Liver (tissue), 8 donors: ENCODE measurements at regions not wholly inside any gene's neighbourhood (a gene's known extent, or its start where the extent isn't known, plus 50 kb on each side); places are given as distances from the start of the nearest gene placed in this dataset.

ENCODE experiments used
- DNase-seq: peaks from one replicate; pipeline ENCODE4 v3.0.0-alpha.2; 2017; ENCODE audit warnings: low spot score
- H3K27ac ChIP-seq, 2 donors: one replicate each; pipeline ENCODE4 v1.7.0; 2013; ENCODE audit warnings: inconsistent platforms in 2 of 2, low read length in 2 of 2, control low read depth in 1 of 2, low read depth in 1 of 2, mild to moderate bottlenecking in 1 of 2
- H3K27me3 ChIP-seq, 4 donors: one replicate each; pipeline versions ENCODE4 v1.6.1 to v1.7.0; 2013; ENCODE audit warnings: low read length in 3 of 4, inconsistent platforms in 1 of 4, mild to moderate bottlenecking in 1 of 4, moderate library complexity in 1 of 4; ENCODE audit not compliant: control insufficient read depth in 4 of 4, insufficient read depth in 4 of 4
- H3K36me3 ChIP-seq, 4 donors: one replicate each; pipeline versions ENCODE4 v1.6.1 to v1.7.0; 2013; ENCODE audit warnings: low read length in 3 of 4, mild to moderate bottlenecking in 3 of 4, low read depth in 1 of 4, moderate library complexity in 1 of 4; ENCODE audit not compliant: control insufficient read depth in 4 of 4, insufficient read depth in 3 of 4
- H3K4me1 ChIP-seq, 4 donors: one replicate each; pipeline versions ENCODE4 v1.6.1 to v1.7.0; 2013; ENCODE audit warnings: low read length in 3 of 4, mild to moderate bottlenecking in 3 of 4, moderate library complexity in 1 of 4; ENCODE audit not compliant: control insufficient read depth in 4 of 4, insufficient read depth in 4 of 4
- H3K4me3 ChIP-seq, 3 donors: one replicate each; pipeline versions ENCODE4 v1.6.1 to v1.7.0; 2013; ENCODE audit warnings: low read length in 3 of 3, control low read depth in 1 of 3, low read depth in 1 of 3, mild to moderate bottlenecking in 1 of 3
- H3K9ac ChIP-seq, 2 donors: one replicate each; pipeline ENCODE4 v1.7.0; 2013; ENCODE audit warnings: low read length in 2 of 2, mild to moderate bottlenecking in 2 of 2, moderate library complexity in 2 of 2, control low read depth in 1 of 2, low read depth in 1 of 2
- H3K9me3 ChIP-seq, 4 donors: one replicate each; pipeline versions ENCODE4 v1.6.1 to v1.7.0; 2013; ENCODE audit warnings: low read length in 3 of 4; ENCODE audit not compliant: control insufficient read depth in 4 of 4
- CTCF ChIP-seq: fragments of 150-350 bp; IDR thresholded peaks from 2 replicates; pipeline ENCODE4 v1.5.1; 2017; ENCODE audit warnings: improper control_type of control experiment, low read depth, low read length; ENCODE audit not compliant: missing input control
- FOXA1 ChIP-seq: IDR thresholded peaks from 2 replicates; pipeline ENCODE4 v1.6.1; 2016; ENCODE audit warnings: antibody characterized with exemption
- HNF4G ChIP-seq: IDR thresholded peaks from 2 replicates; pipeline ENCODE4 v1.6.1; 2016; ENCODE audit warnings: antibody characterized with exemption
- NR2F2 ChIP-seq: IDR thresholded peaks from 2 replicates; pipeline ENCODE4 v1.6.1; 2016; ENCODE audit warnings: antibody characterized with exemption
- TAF1 ChIP-seq: conservative IDR thresholded peaks from 2 replicates; pipeline ENCODE4 v1.6.1; 2016; ENCODE audit warnings: antibody characterized with exemption, mild to moderate bottlenecking
- YY1 ChIP-seq: IDR thresholded peaks from 2 replicates; pipeline ENCODE4 v1.6.1; 2016; ENCODE audit warnings: antibody characterized with exemption, mild to moderate bottlenecking
- WGBS: extraction: QIAGEN DNeasy Blood & Tissue Kit; methylation state at CpG from one replicate; pipeline ENCODE4 v1.1.7; 2013; 5-methylcytosine and 5-hydroxymethylcytosine counted together
- TF ChIP-seq, protein P1 (sequence below): IDR thresholded peaks from 2 replicates; pipeline ENCODE4 v1.6.1; 2016; ENCODE audit warnings: antibody characterized with exemption
- TF ChIP-seq, protein P2 (sequence below): IDR thresholded peaks from 2 replicates; pipeline ENCODE4 v1.6.1; 2016; ENCODE audit warnings: antibody characterized with exemption, mild to moderate bottlenecking
- TF ChIP-seq, protein P3 (sequence below): IDR thresholded peaks from 2 replicates; pipeline ENCODE4 v1.6.1; 2016; ENCODE audit warnings: antibody characterized with exemption
- donor health status: healthy.
- donor health status: healthy.
- donor health status: healthy.
- donor health status: healthy.
- donor health status: healthy.

- Histone ChIP-seq H3K4me1 (no peaks in the 10 kb centered on the region), H3K9me3 (peaks cover 0 to 2% (median under 1%) of the 10 kb centered on the region in 4 donors), H3K27me3 (peaks cover 0 to 4% (median 0%) of the 10 kb centered on the region in 4 donors), H3K4me3 (no peak overlapping the region), H3K9ac (no peak overlapping the region), H3K36me3 (no peaks in the 10 kb centered on the region), H3K27ac (no peak overlapping the region)
- 76% methylated on average over 5 of the region's 5 CpGs for WGBS
- TF ChIP-seq, protein P1, sequence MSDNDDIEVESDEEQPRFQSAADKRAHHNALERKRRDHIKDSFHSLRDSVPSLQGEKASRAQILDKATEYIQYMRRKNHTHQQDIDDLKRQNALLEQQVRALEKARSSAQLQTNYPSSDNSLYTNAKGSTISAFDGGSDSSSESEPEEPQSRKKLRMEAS: no peak
- TF ChIP-seq NR2F2: no peak
- DNase-seq: no peak
Measured at GRCh38 chr7:4361774-4362173, 320.3 kb upstream of the FOXK1 start.

DNA sequence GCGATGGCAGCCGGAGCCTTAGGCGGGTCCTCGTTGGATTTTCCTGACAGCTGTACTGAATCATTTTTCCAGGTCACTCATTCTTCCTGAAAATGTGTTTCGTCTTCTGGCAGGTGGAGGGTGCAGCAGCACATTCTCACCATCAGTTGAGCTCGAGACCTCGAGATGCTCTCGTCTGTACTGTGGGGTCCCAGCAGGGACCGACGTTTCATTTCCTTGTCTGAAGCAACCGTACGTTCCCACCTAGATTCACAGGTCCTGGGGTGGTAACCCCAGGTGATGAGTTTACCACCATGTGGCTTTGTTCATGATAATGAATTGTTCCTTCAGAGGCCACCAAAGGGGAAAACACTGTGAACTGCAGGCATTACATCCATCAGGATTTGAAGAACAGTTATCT, 298.5 kb upstream of the FOXK1 start:
- 81% methylated on average over 12 of the region's 12 CpGs for WGBS
- no peak overlapping the region for H3K27ac ChIP-seq
- DNase-seq: no peak

DNA sequence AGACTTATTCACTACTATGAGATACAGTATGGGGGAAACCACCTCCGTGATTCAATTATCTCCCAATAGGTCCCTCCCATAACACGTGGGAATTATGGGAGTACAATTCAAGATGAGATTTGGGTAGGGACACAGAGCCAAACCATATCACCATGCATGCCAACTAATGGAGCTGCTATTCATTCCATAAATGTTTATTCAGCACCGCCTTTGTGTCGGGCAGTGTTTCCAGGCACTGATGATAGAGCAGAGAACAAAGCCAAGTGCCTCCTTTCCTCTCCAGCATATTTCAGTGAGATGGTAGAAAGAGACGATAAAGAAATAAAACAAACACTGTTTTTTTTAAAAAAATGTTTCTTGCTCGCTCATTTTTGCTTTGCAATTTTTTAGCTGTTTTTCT, 295.9 kb upstream of the FOXK1 start:
- Histone ChIP-seq H3K4me3 (no peak overlapping the region), H3K27ac (no peak overlapping the region), H3K9ac (no peak overlapping the region), H3K9me3 (no peaks in the 10 kb centered on the region), H3K36me3 (no peaks in the 10 kb centered on the region), H3K4me1 (no peaks in the 10 kb centered on the region), H3K27me3 (peaks cover 0 to 3% (median 0%) of the 10 kb centered on the region in 4 donors)
- DNase-seq: no peak
- 70% methylated on average over 6 of the region's 6 CpGs for WGBS
- TF ChIP-seq YY1 (no peak), CTCF (no peak), TAF1 (no peak)
- TF ChIP-seq, protein P2, sequence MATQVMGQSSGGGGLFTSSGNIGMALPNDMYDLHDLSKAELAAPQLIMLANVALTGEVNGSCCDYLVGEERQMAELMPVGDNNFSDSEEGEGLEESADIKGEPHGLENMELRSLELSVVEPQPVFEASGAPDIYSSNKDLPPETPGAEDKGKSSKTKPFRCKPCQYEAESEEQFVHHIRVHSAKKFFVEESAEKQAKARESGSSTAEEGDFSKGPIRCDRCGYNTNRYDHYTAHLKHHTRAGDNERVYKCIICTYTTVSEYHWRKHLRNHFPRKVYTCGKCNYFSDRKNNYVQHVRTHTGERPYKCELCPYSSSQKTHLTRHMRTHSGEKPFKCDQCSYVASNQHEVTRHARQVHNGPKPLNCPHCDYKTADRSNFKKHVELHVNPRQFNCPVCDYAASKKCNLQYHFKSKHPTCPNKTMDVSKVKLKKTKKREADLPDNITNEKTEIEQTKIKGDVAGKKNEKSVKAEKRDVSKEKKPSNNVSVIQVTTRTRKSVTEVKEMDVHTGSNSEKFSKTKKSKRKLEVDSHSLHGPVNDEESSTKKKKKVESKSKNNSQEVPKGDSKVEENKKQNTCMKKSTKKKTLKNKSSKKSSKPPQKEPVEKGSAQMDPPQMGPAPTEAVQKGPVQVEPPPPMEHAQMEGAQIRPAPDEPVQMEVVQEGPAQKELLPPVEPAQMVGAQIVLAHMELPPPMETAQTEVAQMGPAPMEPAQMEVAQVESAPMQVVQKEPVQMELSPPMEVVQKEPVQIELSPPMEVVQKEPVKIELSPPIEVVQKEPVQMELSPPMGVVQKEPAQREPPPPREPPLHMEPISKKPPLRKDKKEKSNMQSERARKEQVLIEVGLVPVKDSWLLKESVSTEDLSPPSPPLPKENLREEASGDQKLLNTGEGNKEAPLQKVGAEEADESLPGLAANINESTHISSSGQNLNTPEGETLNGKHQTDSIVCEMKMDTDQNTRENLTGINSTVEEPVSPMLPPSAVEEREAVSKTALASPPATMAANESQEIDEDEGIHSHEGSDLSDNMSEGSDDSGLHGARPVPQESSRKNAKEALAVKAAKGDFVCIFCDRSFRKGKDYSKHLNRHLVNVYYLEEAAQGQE: no peak
- TF ChIP-seq, protein P3, sequence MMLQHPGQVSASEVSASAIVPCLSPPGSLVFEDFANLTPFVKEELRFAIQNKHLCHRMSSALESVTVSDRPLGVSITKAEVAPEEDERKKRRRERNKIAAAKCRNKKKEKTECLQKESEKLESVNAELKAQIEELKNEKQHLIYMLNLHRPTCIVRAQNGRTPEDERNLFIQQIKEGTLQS: no peak

More for the DNA sequence above, 298.5 kb upstream of the FOXK1 start:
- TF ChIP-seq FOXA1 (no peak), CTCF (no peak), HNF4G (no peak)
- TF ChIP-seq, protein P2: no peak
- TF ChIP-seq, protein P3: no peak
- Histone ChIP-seq H3K4me3 (no peak overlapping the region), H3K9me3 (peaks cover 1 to 14% (median 6%) of the 10 kb centered on the region in 4 donors), H3K36me3 (no peaks in the 10 kb centered on the region), H3K9ac (no peak overlapping the region), H3K27me3 (peaks cover 0 to 3% (median 0%) of the 10 kb centered on the region in 4 donors), H3K4me1 (no peaks in the 10 kb centered on the region)
